Motor neuron (in vitro differentiated cells): ENCODE measurements at regions not wholly inside any gene's neighbourhood (a gene's known extent, or its start where the extent isn't known, plus 50 kb on each side); places are given as distances from the start of the nearest gene placed in this dataset.
"Not testable (repeated sequence)": the region's sequence is repeated elsewhere in the genome, so short reads cannot be mapped to it uniquely, and the experiment has no call there.

Experiments used
- ATAC-seq, 8 experiments: fragments of 200-7000 bp; cut with Tn5 transposase; replicated peaks in 6 of 8; 2 replicates each; pipeline ENCODE4 v1.8.0; 2021; ENCODE audit warnings: mild to moderate bottlenecking in 8 of 8, moderate library complexity in 8 of 8
- H3K27ac ChIP-seq, 2 donors: fragments of 250-450 bp; sonication (Bioruptor Pico); 2 replicates each; pipeline ENCODE4 v1.9.0; 2021; ENCODE audit warnings: antibody characterized with exemption in 2 of 2, mild to moderate bottlenecking in 2 of 2, moderate library complexity in 1 of 2
- H3K4me1 ChIP-seq, 2 donors: fragments of 250-450 bp; sonication (Bioruptor Pico); replicated peaks in 1 of 2; 2 replicates each; pipeline ENCODE4 v1.6.1; 2021; ENCODE audit warnings: antibody characterized with exemption in 2 of 2, mild to moderate bottlenecking in 2 of 2, moderate library complexity in 1 of 2
- H3K4me3 ChIP-seq, 5 donors: fragments of 250-450 bp; sonication (Bioruptor Pico); 2 replicates each; pipeline ENCODE4 v1.9.0; 2021; ENCODE audit warnings: antibody characterized with exemption in 5 of 5, mild to moderate bottlenecking in 5 of 5, moderate library complexity in 4 of 5
- WGBS, 10 experiments: fragments of 450-650 bp; shearing (Covaris generic); methylation state at CpG; one replicate each; pipeline ENCODE4 v1.0.0; 2022; 5-methylcytosine and 5-hydroxymethylcytosine counted together
- in situ Hi-C, 9 experiments: fragments of 400-800 bp; cut with MboI; loops; one replicate each; pipeline ENCODE4 v1.15.0; 2021; ENCODE audit warnings: low sequenced_read_pairs in 9 of 9, low pct_unique_long_range_greater_than_20kb in 2 of 9; ENCODE audit not compliant: unreplicated experiment in 9 of 9

DNA sequence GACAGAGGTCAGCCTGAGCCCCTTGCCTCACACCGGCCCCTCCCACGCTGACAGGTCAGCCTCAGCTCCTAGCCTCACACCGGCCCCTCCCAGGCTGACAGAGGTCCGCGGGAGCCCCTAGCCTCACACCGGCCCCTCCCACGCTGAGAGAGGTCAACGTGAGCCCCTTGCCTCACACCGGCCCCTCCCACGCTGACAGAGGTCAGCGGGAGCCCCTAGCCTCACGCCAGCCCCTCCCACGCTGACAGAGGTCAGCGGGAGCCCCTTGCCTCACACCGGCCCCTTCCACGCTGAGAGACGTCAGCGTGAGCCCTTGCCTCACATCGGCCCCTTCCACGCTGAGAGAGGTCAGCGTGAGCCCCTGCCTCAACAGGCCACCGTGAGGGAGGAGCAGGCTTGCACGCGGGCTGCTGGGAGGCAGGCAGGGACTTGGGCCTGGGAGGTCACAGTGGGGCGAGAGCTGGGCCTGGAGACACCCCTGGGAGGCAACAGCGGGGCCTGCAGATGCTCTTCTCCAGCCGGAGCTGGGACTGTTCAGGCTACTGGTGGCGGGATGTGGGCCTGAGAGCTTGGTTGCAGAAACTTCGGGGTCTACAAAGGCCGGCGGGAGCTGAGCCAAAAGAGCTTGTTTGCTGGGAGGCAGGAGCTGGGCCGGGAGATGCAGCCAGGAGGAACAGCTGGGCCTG is 356.4 kb downstream of the ZNF37A start:
- ATAC-seq, H3K27ac ChIP-seq, H3K4me1 ChIP-seq, H3K4me3 ChIP-seq, in situ Hi-C loops: not testable (repeated sequence)
- 75 to 96% methylated on average over 4 of the region's 32 CpGs; no CpG with 5 or more reads in 8 of the 10 experiments for WGBS, 10 experiments

DNA sequence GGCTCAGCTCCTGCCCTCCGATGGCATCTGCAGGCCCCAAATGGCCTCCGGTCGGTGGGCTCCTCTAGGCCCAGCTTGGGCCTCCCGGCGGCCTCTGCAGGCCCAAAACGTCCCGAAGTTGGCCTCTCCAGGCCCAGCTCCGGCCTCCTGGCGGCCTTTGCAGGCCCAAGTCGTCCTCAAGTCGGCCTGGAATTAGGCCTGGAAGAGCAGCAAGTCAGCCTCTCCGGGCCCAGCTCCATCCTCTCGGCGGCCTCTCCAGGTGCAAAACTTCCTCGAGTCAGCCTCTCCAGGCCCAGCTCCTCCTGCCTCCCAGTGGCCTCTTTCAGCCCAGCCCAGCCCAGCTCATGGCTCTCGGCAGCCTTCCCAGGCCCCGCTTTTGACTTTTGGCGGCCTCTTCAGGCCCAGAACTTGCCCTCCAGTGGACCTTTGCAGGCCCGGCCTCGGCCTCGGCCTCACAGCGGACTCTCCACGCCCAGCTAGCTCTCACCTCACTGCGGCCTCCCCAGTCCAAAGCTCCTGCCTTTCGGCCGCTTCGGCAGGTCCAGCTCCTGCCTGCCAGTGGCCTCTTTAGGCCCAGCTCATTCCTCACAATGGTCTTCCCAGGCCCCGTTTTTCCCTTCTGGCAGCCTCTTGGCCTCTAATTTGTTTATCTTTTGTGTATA is 357.3 kb downstream of the ZNF37A start:
- H3K4me1 ChIP-seq, ATAC-seq, H3K27ac ChIP-seq, in situ Hi-C loops, H3K4me3 ChIP-seq: not testable (repeated sequence)
- WGBS, 10 experiments, result 76 to 100% (median 90%) methylated on average over 1 to 5 of the region's 28 CpGs; no CpG with 5 or more reads in 5 of the 10 experiments
